Retina (tissue), 1 donor: ENCODE measurements at regions not wholly inside any gene's neighbourhood (a gene's known extent, or its start where the extent isn't known, plus 50 kb on each side); places are given as distances from the start of the nearest gene placed in this dataset.

Experiments
- DNase-seq: peaks from one replicate; pipeline ENCODE4 v3.0.0-alpha.2; 2016

DNA sequence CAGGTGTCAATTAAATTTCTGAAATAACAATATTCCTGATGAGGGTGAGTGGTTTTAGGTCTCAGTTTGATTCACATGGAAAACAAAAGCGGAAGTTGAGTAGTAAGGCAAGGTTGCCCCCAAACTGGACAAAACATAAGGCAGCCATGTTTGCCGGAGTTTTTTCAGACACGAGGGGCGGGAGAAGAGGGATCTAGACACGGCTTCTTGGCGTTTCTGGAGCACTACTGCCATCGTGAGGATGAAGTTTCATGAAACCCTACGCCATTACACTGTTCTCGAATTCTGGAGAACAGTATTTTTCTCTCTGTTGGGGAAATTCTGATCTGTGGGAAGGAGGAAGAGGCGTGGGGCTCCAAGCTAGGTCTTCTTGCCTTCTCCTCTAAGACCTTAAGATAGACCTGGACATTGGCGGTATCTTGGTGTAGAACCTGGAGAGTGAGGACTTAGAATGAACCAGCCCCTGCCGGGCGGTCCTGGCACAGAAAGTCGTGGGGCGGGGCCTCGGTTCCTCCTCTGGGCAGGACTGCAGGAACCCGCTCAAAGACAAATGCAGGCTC, 160.3 kb downstream of the OR13H1 start:
- DNase-seq: peak; percentile 92

DNA sequence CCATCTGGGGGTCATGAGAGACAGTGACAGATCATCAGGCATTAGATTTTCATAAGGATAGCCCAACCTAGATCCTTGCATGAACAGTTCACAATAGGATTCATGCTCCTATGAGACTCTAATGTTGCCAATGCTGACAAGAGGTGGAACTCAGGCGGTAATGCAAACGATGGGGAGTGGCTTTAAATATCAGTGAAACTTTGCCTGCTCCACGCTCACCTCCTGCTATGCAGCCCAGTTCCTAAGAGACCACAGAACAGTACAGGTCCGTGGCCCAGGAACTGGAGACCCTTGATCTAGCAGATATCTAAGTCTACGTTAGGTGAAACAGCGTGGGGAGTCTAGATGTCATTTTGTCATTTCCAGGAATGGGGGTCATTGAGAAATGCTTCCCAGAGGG, 165.7 kb downstream of the OR13H1 start:
- no peak for DNase-seq

DNA sequence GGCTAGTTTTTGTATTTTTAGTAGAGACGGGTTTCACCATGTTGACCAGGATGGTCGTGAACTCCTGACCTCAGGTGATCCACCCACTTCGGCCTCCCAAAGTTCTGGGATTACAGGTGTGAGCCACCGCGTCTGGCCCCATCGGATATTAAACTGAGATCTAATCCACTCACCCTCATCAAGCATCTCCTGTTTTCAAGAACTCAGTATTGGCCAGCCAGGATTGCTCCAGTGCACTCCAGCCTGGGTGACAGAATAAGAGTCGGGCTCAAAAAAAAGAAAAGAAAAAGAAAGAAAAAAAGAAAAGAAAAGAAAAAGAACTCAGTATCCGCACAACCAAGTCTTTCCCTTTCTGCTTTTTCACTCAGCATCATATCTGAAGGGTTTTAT, 167.6 kb downstream of the OR13H1 start:
- DNase-seq: no peak

DNA sequence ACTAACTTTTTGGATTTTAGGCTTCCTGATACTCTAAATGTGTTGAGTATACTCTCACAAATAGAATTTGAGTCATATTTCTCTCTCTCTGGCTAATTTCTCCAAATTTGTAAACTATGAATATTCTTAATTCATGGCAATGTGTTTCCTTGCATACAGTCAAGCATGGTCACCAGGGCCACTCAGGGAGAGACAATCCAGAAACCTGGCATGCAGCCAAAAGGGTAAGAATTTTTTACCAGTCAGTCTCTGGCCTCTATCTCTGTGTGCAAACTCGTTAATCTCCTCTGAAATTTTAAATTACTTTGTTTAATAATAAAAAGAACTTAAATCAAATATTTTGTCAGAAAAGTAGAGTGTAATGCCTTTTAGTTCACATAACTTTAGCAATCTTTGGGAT, 179.8 kb downstream of the OR13H1 start:
- DNase-seq: no peak

DNA sequence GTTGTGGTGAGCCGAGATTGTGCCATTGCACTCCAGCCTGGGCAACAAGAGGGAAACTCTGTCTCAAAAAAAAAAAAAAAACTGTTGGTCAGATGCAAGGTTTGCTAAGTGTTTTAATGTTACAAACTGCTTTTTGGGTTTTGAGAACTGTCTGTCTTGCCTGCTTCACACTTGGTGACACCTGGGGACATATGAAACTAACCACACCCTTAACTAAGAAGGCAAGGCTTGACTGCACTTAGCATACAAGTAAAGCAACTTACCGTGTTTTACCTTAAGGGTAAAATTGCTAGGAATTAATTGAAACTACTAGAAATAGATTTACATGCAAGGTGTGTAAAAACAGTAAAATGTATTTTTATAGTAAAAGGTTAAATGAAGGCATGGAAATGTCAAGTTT, 180.4 kb downstream of the OR13H1 start:
- DNase-seq: no peak

DNA sequence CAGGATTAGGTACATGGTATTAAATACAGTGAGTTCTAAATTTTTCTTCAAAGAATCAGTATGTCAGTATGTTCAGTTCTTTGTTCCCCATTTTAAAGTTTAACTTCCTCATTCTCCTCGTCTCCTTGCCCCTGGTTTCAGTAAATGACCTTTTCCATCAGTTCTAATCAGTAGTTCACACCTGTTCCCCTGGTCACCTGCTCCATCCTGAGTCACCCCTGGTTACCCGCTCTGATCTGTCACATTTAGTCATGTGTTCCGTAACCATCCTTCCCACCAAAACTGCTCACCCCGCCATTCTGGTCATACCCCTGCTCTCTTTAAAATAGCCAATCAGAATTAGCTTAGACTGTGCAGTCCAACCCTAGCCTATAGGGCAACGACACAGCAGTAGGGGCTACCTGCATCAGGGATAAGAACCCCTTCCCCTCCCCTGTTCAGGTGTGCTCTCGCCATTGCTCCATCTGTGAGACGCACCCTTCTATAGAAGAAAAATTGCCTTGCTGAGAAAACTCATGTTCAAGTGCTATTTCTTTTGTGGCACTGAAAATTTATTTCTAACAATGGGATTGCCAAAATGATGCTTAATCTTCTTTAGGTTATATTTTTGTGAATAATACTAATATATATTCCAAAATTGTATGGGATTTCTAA, 181.3 kb downstream of the OR13H1 start:
- DNase-seq: no peak

DNA sequence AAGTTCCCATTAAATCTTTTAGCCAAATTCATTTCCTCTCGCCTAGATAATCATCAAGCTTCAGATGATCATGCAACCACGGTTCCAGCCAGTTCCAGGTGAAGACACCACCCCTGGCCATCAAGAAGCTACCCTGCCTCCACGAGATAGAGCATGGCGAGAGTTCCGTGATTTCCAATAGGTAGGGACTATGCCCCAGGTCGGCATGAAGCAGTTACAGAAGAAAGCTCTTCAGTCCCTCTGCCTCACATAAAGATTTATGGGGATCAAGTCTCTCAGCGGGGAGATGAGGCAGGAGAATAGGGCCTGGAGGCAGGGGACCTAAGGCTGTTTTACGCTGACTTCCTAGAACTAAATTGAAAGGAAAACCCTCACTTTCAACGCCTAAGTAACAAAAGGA, 183.9 kb downstream of the OR13H1 start:
- DNase-seq: peak; percentile 11

DNA sequence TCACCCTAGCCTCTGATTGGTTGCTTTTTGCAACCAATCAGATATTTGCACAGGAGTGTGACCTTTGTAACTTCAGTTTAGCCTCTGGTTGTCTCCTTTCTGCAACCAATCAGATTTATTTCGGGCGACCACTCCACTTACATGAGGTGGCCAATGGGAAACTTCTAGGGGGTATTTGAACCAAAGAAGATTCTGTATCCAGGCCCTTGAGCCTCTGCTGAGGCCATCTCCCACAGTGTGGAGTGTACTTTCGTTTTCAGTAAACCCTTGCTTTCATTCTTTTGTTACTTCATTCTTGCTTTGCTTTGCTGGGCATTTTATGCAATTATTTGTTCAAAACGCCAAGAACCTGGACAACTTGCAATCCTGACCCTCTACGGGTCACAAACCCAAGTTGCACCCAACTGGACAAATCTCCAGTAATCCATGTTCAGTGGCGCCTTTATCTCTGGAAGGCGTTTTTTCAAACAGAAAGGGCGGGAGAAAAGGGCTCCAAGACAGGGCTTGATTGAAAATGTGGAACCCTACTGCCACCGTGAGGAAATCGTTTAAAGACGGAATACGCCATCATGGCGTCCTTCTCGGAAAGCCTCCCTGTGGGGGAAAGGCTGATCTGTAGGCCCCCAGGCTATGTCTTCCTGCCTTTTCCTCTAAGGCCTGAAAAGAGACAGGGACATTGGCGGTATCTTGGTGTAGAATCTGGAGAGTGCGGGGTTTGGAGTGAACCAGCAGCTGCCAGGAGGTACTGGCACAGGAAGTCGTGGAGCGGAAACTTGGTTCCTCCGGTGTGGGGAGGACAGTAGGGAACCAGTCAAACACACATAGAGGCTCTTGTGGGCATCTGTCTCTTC, 184.6 kb downstream of the OR13H1 start:
- DNase-seq: peak; percentile 91

DNA sequence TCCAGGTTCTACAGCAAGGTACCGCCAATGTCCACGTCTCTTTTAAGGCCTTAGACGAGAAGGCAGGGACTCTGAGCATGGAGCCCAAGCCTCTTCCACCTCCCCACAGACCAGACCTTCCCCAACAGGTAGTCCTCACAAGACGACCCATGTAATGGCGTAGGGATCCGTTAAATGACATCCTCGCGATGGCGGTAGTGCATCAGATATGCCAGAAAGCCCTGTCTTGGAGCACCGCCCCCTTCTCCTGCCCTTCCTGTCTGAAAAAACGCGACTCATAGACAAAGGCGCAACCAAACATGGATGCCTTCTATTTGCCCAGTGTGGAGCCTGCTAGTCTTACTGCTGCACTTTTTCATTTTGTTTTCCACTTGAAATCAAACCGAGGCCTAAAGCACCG, 185.4 kb downstream of the OR13H1 start:
- DNase-seq: peak; percentile 87

DNA sequence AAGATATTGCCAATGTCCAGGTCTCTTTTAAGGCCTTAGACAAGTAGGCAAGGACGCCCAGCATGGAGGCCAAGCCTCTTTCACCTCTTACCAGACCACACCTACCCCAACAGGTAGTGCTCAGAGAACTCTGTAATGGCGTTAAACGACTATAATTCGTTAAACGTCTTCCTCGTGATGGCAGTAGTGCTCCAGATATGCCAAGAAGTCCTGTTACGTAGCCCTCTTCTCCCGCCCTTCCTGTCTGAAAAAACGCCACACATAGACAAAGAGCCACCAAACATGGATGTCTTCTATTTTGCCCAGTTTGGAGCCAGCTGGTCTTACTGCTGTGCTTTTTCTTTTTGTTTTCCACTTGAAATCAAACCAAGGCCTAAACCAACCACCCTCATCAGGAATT, 190.7 kb downstream of the OR13H1 start:
- DNase-seq: peak; percentile 76

DNA sequence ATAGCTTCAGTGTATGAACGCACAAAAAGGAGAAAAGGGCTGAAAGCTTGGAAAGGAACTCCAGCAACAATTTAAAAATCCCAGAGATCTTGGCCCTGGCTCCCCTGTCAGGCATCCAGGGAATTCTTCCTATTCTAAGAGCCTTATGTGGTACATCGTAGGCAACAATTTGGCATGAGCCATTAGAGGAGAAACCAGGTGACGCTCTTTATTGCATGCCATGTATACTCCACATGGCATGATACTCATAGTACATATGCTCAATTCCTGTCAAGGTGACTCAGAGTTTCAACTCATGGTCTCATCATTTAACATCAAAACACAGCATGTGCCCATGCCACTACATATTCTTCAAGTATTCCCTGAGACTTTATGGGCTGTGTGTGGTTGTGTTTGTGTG, 191.3 kb downstream of the OR13H1 start:
- no peak for DNase-seq

DNA sequence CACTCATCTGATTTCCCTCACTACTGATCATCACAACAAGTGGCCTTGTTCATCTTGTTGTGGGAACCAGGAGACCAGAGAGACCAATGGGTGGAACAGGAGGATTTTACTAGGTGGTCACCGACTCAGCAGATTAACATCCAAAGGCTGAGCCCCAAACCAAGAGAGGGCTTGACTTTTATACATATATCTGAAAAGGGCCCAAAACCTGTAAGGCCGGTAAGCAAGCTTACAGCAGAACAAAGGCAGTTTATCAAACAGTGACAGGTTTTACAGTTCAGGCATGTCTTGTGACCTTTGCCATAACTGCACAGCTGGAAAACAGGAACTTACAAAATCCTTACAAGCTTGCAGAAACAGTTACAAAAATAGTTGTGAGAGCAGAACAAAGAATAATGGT, 195.9 kb downstream of the OR13H1 start:
- no peak for DNase-seq

DNA sequence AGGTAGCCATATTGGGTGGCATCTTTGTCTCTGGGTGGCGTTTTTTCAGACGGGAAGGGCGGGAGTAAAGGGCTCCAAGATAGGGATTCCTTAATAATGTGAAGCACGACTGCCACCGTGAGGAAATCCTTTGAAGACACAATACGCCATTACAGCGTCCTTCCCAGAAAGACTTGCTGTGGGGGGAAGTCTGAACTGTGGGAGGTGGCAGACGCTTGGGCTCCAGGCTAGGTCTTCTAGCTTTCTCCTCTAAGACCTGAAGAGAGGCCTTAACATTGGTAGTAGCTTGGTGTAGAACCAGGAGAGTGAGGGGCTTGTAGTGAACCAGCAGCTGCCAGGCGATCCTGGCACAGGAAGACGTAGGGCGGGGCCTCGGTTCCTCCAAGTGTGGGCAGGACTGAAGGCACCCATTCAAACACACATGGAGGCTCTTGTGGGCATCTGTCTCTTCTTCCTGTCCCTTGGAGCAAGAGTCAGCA, 197.3 kb downstream of the OR13H1 start:
- DNase-seq: peak; percentile 93

DNA sequence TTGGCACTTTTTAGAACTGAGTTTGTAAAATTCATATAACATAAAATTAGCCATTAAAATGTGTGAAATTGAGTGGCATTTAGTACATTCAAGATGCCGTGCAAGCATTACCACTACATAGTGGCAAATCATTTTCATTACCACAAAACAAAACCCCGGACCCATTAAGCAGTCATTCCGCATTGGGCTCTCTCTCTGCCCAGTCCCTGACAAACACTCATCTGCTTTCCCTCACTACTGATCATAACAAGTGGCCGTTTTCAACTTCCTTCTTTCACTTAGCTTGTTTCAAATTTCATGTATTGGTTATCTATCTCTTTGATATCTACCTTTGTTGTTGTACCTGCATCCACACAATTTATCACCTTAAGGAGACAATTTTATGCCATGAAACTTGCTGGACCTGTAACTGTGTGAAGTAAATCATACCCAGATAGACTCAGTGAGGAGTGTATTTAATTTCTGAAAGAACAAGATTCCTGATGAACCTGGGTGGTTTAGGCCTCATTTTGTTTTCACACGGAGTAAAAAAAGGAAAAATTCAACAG, 202.1 kb downstream of the OR13H1 start:
- no peak for DNase-seq

DNA sequence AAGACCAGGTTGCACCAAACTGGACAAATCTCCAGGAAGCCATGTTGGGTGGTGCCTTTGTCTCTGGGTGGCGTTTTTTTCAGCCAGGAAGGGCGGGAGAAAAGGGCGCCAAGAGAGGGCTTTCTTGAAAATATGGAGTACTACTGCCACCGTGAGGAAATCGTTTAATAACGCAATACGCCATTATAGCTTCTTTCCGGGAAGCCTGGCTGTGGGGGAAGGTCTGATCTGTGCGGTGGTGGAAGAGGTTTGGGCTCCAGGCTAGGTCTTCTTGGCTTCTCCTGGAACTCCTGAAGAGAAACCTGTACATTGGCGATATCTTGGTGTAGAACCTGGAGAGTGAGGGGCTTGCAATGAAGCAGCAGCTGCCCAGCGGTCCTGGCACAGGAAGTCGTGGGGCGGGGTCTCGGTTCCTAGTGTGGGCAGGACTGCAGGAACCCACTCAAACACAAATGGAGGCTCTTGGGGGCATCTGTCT, 202.7 kb downstream of the OR13H1 start:
- peak; percentile 94 for DNase-seq

DNA sequence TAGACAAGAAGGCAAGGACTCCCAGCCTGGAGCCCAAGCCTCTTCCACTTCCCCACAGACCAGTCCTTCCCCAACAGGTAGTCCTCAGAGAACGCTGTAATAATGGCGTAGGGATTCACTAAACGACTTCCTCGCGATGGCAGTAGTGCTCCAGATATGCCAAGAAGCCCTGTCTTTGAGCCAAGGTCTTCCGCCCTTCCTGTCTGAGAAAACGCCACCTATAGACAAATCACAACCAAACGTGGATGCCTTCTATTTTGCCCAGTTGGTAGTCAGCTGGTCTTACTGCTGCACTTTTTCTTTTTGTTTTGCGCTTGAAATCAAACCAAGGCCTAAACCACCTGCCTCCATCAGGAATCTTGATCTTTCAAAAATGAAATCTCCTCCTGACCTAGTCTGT, 203.3 kb downstream of the OR13H1 start:
- peak; percentile 86 for DNase-seq

DNA sequence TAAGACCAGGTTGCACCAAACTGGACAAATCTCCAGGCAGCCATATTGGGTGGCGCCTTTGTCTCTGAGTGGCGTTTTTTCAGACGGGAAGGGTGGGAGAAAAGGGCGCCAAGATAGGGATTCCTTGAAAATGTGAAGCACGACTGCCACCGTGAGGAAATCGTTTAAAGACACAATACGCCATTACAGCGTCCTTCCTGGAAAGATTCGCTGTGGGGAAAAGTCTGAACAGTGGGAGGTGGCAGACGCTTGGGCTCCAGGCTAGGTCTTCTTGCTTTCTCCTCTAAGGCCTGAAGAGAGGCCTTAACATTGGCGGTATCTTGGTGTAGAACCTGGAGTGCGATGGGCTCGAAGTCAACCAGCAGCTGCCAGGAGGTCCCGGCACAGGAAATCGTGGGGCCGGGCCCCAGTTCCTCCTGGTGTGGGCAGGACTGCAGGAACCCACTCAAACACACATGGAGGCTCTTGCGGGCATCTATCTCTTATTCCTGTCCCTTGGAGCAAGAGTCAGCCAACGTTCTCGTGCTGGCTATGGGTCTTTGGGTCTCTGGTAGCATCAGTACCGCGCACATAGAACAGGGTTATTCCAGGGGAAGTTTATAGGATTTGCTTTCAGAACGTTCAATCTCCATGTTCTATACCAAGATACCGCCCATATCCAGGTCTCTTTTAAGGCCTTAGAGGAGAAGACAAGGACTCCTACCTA, 208.8 kb downstream of the OR13H1 start:
- DNase-seq: peak; percentile 92

DNA sequence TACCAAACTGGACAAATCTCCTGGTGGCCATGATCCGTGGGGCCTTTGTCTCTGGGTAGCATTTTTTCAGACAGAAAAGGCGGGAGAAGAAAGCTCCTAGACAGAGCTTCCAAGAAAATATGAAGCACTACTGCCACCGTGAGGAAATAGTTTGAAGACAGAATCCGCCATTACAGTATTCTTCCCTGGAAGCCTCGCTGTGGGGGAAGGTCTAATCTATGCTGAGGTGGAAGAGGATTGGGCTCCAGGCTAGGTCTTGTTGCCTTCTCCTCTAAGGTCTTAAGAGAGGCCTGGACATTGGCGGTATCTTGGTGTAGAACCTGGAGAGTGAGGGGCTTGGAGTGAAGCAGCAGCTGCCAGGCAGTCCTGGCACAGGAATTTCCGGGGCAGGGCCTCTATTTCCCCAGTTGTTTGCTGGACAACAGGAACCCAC, 218.9 kb downstream of the OR13H1 start:
- peak; percentile 89 for DNase-seq

DNA sequence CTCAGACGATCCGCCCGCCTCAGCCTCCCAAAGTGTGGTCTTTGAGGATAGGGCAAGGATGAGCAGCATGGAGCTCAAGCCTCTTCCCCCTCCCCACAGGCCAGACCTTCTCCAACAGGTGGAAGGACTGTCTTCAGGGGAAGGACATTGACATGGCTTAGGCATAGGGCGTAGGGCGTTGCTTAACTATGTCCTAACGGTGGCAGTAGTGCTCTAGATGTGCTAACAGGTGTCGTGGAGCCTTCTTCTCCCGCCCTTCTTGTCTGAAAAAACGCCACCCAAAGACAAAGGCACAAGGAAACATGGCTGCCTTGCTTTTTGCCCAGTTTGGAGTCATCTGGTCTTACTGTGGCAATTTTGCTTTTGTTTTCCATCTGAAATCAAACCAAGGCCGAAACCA, 219.8 kb downstream of the OR13H1 start:
- DNase-seq: peak; percentile 85

DNA sequence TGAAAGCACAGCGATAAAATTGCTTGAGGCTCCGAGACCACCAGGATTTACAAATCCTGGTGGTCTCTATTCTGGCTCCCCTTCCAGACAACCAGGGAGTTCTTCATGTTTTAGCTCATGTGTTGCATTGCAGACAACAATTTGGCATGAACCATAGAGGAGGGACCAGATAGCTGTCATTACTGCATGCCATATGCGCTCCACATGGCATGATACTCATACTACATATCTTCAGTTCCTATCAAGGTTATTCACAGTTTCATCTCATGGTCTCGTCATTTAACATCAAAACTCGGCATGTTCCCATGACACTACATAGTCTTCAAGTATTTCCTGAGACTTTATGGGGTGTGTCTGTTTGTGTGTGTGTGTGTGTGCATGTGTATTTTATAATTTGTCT, 220.3 kb downstream of the OR13H1 start:
- DNase-seq: no peak

DNA sequence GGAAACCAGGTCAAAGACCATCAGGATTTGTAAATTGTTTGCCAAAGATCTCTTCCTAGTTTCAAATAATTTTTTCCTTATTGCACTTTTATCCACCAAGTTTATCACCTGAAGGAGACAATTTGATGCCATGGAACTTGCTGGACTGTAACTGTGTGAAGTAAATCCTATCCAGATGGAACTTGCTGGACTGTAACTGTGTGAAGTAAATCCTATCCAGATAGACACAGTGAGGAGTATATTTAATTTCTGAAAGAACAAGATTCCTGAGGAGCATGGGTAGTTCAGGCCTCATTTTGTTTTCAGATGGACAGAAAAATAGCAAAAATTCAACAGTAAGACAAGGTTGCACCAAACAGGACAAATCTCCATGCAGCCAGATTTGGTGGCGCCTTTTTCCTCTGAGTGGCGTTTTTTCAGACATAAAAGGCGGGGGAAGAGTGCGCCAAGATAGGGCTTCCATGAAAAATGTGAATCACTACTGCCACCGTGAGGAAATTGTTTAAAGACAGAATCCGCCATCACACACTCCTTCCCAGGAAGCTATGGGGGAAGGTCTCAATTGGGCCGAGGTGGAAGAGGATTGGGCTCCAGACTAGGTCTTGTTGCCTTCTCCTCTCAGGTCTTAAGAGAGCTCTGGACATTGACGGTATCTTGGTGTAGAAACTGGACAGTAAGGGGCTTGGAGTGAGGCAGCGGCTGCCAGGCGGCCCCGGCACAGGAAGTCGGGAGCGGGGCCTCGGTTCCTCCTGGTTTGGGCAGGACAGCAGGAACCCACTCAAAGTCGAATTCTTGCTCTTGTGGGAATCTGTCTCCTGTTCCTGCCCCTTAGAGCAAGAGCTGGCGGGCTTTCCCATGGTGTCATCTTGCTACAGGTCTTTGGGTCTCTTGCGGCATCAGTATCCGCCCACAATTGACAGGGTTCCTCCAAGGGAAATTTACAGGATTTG, 234.7 kb downstream of the OR13H1 start:
- peak; percentile 91 for DNase-seq

DNA sequence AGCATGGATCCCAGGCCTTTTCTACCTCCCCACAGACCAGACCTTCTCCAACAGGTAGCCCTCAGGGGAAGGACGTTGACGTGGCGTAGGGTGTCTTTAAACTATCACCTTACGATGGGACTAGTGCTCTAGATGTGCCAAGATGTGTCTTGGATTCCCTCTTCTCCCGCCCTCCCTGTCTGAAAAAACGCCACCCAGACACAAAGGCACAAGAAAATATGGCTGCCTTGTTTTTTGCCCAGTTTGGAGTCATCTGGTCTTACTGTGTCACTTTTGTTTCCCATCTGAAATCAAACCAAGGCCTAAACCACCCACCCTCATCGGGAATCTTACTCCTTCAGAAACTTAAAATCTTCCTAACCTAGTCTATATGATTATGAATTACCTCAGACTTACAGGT, 235.4 kb downstream of the OR13H1 start:
- DNase-seq: peak; percentile 11
